ENCODE measurements at regions not wholly inside any gene's neighbourhood (a gene's known extent, or its start where the extent isn't known, plus 50 kb on each side); places are given as distances from the start of the nearest gene placed in this dataset.

DNA sequence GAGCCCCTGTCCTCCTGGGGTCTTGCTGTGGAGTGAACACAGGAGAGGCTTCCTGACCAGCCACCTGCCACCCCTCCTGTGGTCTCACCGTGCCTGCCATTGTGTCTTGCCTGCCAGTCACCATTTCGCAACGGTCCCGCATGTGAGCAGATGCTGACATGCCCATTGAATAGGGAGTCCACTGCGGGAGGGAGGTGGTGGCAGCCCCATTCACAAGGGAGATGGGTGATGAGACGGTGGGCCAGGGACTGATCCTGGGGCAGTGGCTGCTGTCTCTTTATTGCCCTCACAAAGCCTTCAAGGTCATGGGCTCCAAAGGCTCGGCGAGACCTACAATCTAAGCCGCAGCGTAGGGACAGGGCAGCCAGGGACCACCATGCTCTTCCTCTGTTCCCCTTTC lies 76.0 kb upstream of the NPTX2 start:
- TF ChIP-seq POLR2A (IDR thresholded peaks at IDR 0.05) (no peak), CTCF (IDR thresholded peaks at IDR 0.05) (no peak)
- 82 to 89% methylated on average over 9 to 10 of the region's 10 CpGs for WGBS, 2 donors
- no peak for DNase-seq (ENCODE audit: low spot score in 2 of 2)
- H3K4me3 ChIP-seq (ENCODE audit: low read depth, poor library complexity, severe bottlenecking): no peak overlapping the region
- intact Hi-C loops (cut with DNase I; ENCODE audit: low total_unique reads): no loop called here

GRCh38 chr7:98539865-98540264 lies 77.2 kb upstream of the NPTX2 start:
- intact Hi-C loops (cut with DNase I; ENCODE audit: low total_unique reads): no loop called here
- TF ChIP-seq CTCF (IDR thresholded peaks at IDR 0.05) (no peak), POLR2A (IDR thresholded peaks at IDR 0.05) (no peak)
- 68 to 73% methylated on average over 1 of the region's 1 CpG for whole genome bisulfite sequencing, 2 donors
- no peak overlapping the region for H3K4me3 ChIP-seq (ENCODE audit: low read depth, poor library complexity, severe bottlenecking)
- DNase-seq (ENCODE audit: low spot score in 2 of 2): no peak

DNA sequence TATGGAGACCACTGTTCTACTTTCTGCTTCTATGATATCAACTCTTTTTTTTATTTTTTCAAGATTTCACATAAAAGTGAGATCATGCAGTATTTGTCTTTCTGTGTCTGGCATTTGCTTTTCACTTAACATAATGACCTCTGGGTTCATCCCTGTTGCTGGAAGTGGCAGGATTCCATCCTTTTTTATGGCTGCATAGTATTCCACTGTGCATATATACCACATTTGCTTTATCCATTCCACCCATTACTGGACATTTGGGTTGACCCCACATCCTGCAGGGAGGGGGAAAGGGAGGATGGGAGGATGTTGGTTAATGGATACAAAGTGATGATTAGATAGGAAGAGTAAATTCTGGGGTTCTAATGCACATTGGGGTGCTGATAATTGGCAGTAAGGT lies 80.3 kb upstream of the NPTX2 start:
- intact Hi-C loops (cut with DNase I; ENCODE audit: low total_unique reads): no loop called here
- TF ChIP-seq POLR2A (IDR thresholded peaks at IDR 0.05): no peak
- no peak for TF ChIP-seq CTCF (IDR thresholded peaks at IDR 0.05)

DNA sequence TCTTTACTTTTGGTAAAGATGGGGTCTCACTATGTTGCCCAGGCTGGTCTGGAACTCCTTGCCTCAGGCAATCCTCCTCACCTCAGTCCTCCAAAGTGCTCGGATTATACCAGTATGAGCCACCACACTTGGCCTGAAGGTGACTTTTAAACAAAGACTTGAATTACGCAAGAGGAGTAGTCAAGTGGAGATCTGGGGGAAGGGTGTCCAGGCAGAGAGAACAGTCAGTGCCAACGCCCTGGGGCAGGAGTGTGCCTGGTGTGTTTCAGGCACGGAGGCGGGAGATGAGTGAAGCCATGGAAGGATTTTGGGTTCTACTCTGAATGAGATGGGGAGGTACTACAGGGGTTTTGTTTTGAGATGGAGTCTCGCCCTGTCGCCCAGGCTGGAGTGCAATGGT lies 82.6 kb upstream of the NPTX2 start:
- 69 to 79% methylated on average over 7 of the region's 7 CpGs for WGBS, 2 donors
- intact Hi-C loops (cut with DNase I; ENCODE audit: low total_unique reads): no loop called here
- H3K4me3 ChIP-seq (ENCODE audit: low read depth, poor library complexity, severe bottlenecking): no peak overlapping the region
- TF ChIP-seq POLR2A (IDR thresholded peaks at IDR 0.05): no peak
- no peak for TF ChIP-seq CTCF (IDR thresholded peaks at IDR 0.05)
- DNase-seq (ENCODE audit: low spot score in 2 of 2): no peak

More for the DNA sequence above, 80.3 kb upstream of the NPTX2 start:
- no peak overlapping the region for H3K4me3 ChIP-seq (ENCODE audit: low read depth, poor library complexity, severe bottlenecking)
- no peak for DNase-seq (ENCODE audit: low spot score in 2 of 2)

DNA sequence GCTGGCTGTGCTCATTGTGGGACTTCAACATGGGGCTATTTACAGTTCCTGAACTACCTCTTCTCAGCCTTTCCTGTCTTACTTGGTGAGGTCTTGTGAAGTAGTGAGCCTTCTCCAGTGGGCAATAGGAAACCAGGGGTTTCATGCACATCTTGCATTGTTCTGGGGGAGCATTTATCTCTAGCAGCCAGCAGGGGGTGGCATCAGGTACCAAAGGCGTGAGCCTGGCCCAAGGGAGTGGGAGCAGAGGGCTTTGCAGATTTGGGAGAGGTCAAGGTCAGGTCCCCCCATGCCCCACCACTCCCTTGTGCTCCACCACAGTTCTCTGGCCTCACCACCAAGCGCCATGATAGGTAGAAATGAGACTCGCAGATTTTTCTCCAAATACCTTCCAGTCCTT lies 85.4 kb upstream of the NPTX2 start:
- 78 to 81% methylated on average over 3 of the region's 3 CpGs for WGBS, 2 donors
- intact Hi-C loops (cut with DNase I; ENCODE audit: low total_unique reads): no loop called here
- no peak overlapping the region for H3K4me3 ChIP-seq (ENCODE audit: low read depth, poor library complexity, severe bottlenecking)
- DNase-seq (ENCODE audit: low spot score in 2 of 2): no peak
- no peak for TF ChIP-seq POLR2A (IDR thresholded peaks at IDR 0.05)
- TF ChIP-seq CTCF (IDR thresholded peaks at IDR 0.05): no peak

DNA sequence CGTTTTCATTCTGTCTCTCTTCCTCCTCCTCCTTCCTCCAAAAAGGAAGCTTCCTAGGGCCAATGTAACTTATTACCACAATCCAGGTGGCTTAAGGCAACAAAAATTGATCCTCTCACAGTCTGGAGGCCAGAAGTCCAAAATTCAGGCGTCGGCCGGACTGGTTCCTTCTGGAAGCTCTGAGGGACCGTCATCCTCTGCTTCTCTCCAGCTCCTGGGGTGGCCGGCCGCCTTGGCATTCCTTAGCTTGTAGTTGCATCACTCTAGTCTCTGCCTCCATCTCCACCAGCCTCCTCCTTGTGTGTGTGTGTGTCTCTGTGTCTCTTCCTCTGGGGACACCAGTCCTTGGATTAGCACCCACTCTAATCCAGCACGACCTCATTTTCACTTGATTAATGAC lies 89.0 kb upstream of the NPTX2 start:
- intact Hi-C loops (cut with DNase I; ENCODE audit: low total_unique reads): no loop called here
- no peak overlapping the region for H3K4me3 ChIP-seq (ENCODE audit: low read depth, poor library complexity, severe bottlenecking)
- TF ChIP-seq POLR2A (IDR thresholded peaks at IDR 0.05): no peak
- TF ChIP-seq CTCF (IDR thresholded peaks at IDR 0.05): no peak
- DNase-seq (ENCODE audit: low spot score in 2 of 2): no peak
- 69 to 76% methylated on average over 8 of the region's 8 CpGs for WGBS, 2 donors

Data from lower leg skin (tissue), 4 donors.